ACC112 (cell line): ENCODE measurements at regions not wholly inside any gene's neighbourhood (a gene's known extent, or its start where the extent isn't known, plus 50 kb on each side); places are given as distances from the start of the nearest gene placed in this dataset.
A peak's percentile ranks its signal among the peaks of the same experiment; 100 is the strongest.

Source experiments
- H2AFZ ChIP-seq: fragments of 200-600 bp; sonication (generic); one replicate; pipeline ENCODE4 v1.6.0; 2017; ENCODE audit warnings: antibody characterized with exemption, low read length; ENCODE audit not compliant: unreplicated experiment
- H3K27ac ChIP-seq: fragments of 200-600 bp; sonication (generic); 2 replicates; pipeline ENCODE4 v1.5.1; 2014; ENCODE audit warnings: low read depth, mild to moderate bottlenecking, antibody characterized with exemption, low read length, moderate library complexity
- H3K27me3 ChIP-seq: fragments of 200-600 bp; sonication (generic); 2 replicates; pipeline ENCODE4 v1.6.1; 2014; ENCODE audit warnings: mild to moderate bottlenecking, antibody characterized with exemption, low read length, moderate library complexity, mixed read lengths; ENCODE audit not compliant: insufficient read depth
- H3K36me3 ChIP-seq: fragments of 200-600 bp; sonication (generic); 2 replicates; pipeline ENCODE4 v1.6.1; 2016; ENCODE audit warnings: mild to moderate bottlenecking, antibody characterized with exemption, low read length, moderate library complexity, mixed read lengths; ENCODE audit not compliant: insufficient read depth
- H3K4me1 ChIP-seq: fragments of 200-600 bp; sonication (generic); one replicate; pipeline ENCODE4 v1.6.1; 2016; ENCODE audit warnings: low read length, mixed read lengths; ENCODE audit not compliant: insufficient read depth, unreplicated experiment, control insufficient read depth
- H3K4me3 ChIP-seq: fragments of 200-600 bp; sonication (generic); 2 replicates; pipeline ENCODE4 v1.5.1; 2014; ENCODE audit warnings: mild to moderate bottlenecking, low read depth, low read length
- H3K79me2 ChIP-seq: fragments of 200-600 bp; sonication (generic); one replicate; pipeline ENCODE4 v1.6.0; 2016; ENCODE audit warnings: low read length; ENCODE audit not compliant: control insufficient read depth, unreplicated experiment, insufficient read depth

DNA sequence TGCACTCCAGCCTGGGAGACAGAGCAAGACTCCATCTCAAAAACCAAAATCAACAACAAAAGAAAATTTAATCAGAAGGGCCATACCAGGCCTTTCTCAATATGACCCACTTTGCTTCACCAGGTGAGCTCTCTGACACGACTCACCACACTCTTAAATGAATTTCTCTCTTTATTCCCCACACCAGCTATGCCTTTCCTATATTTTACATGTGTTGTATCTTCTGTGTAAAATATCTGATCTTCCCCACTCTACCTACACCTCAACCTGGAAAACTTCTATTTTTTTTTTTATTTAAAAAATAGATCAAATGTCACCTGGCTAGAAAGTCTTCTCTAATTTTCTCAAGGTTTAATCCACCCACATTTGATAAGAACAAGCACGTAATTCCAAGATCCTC is 77.6 kb upstream of the SLC39A8 start:
- Histone ChIP-seq H3K27ac (no peak overlapping the region), H3K4me3 (no peak overlapping the region), H3K27me3 (no peaks in the 10 kb centered on the region), H3K79me2 (no peaks in the 10 kb centered on the region), H2AFZ (no peak overlapping the region), H3K36me3 (no peaks in the 10 kb centered on the region), H3K4me1 (no peaks in the 10 kb centered on the region)

DNA sequence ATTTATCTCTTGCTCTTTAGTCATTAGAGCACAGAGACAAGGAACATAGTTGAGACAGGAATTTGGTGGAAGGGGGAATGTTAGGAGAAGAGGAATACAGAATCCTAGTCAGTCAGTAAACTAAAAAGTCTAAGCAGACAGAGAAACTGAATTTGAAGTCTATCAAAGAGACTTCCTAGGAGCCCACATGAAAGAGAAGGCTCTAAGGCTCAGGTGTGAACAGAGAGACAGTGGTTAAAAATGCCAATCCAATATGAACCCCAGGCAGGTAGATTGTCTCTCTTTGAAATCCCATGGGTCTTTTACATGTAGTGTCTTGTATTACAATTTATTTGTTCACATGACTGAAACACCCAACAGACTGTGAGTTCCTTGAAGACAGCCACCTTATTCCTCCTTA is 77.8 kb upstream of the NFKB1 start:
- no peak overlapping the region for H3K4me3 ChIP-seq
- H2AFZ ChIP-seq, result no peak overlapping the region
- H3K79me2 ChIP-seq, result no peaks in the 10 kb centered on the region
- no peak overlapping the region for H3K27ac ChIP-seq
- no peaks in the 10 kb centered on the region for H3K4me1 ChIP-seq
- no peaks in the 10 kb centered on the region for H3K36me3 ChIP-seq
- no peaks in the 10 kb centered on the region for H3K27me3 ChIP-seq

DNA sequence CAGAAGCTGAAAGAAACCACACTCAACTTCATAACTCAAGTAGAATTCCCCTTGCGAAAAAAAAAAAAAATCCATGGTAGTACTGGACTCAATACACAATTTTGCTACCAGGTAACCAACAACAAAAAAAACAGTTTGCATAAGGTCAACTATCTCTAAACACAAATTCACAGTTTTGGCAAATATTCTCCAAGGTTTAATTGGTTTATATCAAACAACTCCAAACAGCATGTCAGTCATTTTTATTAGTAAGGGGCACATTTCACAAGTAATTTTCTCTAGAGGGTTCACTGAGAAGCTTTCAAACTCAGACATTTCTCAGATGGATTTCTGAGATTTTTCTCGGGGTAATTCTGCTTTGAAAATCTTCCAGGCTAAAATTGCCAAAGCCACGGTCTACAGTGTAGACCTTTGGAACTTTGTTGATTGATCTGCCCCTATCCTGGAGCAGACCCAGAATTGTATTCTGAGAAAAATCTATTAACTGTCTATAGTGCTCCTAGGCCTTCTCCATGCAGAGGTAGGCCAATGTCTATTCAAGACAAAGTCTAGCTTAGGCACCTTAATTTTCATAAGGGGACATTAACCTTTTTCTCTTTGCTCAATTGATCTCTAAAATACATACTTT is 73.7 kb upstream of the NFKB1 start:
- Histone ChIP-seq H3K4me3 (no peak overlapping the region), H3K79me2 (peaks cover 3% of the 10 kb centered on the region), H3K4me1 (peaks cover 7% of the 10 kb centered on the region), H3K27me3 (no peaks in the 10 kb centered on the region), H3K27ac (no peak overlapping the region), H3K36me3 (no peaks in the 10 kb centered on the region), H2AFZ (no peak overlapping the region)

DNA sequence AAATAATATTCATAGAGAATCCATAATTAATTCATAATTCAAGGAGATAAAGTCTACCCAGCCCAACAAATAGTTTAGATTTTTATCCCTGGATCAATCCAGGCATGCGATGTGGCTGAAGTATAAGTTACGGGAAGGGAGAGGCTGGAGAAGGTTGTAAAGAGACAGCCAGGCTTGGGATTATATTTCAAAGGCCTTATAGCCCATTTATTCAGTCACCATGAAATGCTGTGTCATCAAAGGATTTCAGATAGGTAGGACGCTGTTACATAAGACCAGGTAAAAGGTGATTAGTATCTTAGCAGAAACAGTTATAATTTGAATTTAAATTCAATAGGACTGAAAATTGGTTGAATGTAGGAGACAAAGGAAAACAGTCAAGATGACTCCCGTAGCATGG is 73.0 kb upstream of the NFKB1 start:
- Histone ChIP-seq H3K27me3 (no peaks in the 10 kb centered on the region), H3K36me3 (no peaks in the 10 kb centered on the region), H3K27ac (no peak overlapping the region), H3K4me3 (no peak overlapping the region), H3K79me2 (peaks cover 3% of the 10 kb centered on the region), H2AFZ (no peak overlapping the region), H3K4me1 (peaks cover 7% of the 10 kb centered on the region)

DNA sequence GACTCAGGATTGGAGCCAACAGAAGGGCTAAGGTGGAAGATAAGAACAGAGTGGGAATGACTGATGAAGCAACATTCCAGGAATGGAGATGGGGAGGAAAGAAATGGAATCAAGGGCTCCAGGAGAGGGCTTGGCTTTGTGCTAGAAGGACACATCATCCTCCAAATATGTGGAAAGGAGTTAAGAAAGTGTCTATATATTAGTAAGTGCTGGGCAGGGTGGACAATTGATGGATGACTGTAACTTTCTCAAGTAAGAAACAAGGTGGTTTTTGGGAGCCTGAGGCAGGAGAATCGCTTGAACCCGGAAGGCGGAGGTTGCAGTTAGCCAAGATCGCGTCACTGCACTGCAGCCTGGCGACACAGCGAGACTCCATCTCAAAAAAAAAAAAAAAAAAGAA is 71.6 kb upstream of the NFKB1 start:
- peaks cover 7% of the 10 kb centered on the region for H3K4me1 ChIP-seq
- peak overlapping the region; percentile 52 for H2AFZ ChIP-seq
- peaks cover 3% of the 10 kb centered on the region for H3K79me2 ChIP-seq
- H3K27me3 ChIP-seq, result no peaks in the 10 kb centered on the region
- H3K4me3 ChIP-seq, result peak overlapping the region; percentile 95
- no peaks in the 10 kb centered on the region for H3K36me3 ChIP-seq
- H3K27ac ChIP-seq, result peak overlapping the region; percentile 82

DNA sequence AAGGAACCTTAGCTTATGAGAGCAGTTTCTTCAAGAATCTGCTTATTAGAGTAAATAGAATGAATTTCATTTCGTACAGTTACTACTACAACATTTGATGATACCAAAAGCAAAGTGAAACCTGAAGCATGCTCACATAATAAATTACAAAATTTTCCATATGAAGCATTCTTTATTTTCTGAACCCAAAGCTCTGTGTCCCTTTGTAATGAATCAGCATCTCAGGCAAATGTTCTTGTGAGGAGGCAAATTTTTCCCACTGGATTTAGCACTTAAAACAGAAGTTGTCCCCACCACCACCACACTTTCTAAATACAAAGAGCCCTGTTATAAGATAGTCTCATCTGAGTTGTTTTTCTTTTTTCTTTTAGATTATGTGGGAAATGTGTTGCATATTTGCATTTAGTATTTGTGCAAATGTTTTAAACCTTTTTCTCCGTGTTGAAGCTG is 70.7 kb upstream of the NFKB1 start:
- H3K4me1 ChIP-seq, result peaks cover 7% of the 10 kb centered on the region
- peaks cover 3% of the 10 kb centered on the region for H3K79me2 ChIP-seq
- peak overlapping the region; percentile 82 for H3K27ac ChIP-seq
- no peaks in the 10 kb centered on the region for H3K36me3 ChIP-seq
- no peaks in the 10 kb centered on the region for H3K27me3 ChIP-seq
- H2AFZ ChIP-seq, result peak overlapping the region; percentile 92
- H3K4me3 ChIP-seq, result peak overlapping the region; percentile 95

DNA sequence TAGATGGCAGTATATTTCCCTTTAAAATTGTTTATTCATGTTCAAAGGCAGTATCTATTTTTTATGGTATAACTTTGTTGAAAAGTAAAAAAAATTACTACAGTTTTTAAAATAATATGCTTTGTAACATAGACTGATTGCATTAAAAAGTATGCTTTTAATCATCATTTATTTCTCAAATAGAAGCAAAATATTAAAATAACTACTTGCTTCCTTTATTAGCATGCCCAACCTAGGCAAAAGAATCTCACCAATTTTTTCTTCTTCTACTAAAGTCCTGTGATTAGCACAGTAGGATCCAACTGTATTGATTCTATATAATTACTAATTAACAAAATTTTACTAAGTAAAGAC is 69.6 kb upstream of the NFKB1 start:
- Histone ChIP-seq H3K27me3 (no peaks in the 10 kb centered on the region), H2AFZ (no peak overlapping the region), H3K4me1 (peaks cover 7% of the 10 kb centered on the region), H3K36me3 (no peaks in the 10 kb centered on the region), H3K4me3 (peak overlapping the region; percentile 95), H3K27ac (peak overlapping the region; percentile 82), H3K79me2 (peaks cover 3% of the 10 kb centered on the region)

DNA sequence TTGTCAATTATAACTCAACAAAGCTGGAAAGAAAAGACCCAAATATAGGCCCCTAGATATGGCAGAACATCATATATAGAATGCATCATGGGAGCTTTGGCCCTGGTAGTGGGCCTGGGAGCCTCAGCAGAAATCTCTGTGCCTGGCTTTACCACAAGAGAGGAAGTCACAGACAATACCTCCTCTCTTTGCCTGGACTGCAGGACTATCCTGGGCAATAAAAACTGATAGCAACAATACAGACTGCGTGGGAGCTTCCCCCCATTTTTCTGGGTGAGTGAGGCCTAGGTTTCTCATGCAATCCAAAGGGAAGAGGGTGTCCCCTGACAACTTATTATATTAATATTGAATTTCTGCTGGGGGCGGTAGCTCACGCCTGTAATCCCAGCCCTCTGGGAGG is 64.0 kb upstream of the NFKB1 start:
- Histone ChIP-seq H2AFZ (no peak overlapping the region), H3K27me3 (no peaks in the 10 kb centered on the region), H3K27ac (no peak overlapping the region)

DNA sequence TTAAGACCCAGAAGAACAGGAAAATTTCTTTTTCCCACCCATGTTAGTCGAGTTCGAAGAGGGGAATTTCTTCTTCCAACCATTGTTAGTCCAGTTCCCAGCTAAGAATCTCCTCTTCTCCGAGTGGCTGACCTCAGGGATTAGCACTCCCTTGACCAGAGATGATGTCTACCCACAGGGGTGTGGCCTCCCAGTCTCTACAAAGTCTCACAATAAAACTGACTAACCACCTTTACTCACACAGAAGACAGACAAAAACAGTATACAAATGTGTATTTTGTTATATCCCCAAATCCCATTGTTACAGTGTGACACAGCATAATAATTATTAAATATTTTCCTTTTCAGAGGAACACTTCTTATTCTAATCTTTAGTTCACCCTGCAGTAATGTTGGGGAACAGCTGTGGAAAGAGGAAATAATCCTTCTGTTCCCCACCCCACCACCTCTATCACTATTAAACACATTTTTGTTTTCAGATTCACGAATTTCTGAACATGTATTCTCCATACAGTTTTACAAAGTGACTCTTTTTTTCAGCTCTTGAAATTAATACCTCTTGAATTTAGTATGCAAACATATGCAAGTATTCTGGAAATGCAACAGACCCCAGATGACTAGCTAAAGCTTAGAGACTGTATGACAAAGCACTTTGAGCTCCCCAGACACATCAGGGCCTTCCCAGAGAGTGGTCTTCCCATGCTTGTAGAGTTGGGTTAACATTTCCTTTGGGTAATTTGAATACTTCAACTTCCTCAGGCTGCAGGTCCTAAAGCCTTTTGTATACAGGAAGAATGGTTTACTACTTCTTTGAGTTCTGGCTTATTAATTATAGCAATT is 62.5 kb upstream of the NFKB1 start:
- Histone ChIP-seq H3K27me3 (no peaks in the 10 kb centered on the region), H3K27ac (peak overlapping the region; percentile 89), H3K4me1 (peaks cover 21% of the 10 kb centered on the region), H2AFZ (peak overlapping the region; percentile 69), H3K36me3 (no peaks in the 10 kb centered on the region), H3K79me2 (no peaks in the 10 kb centered on the region), H3K4me3 (no peak overlapping the region; the same call in 1 of the 2 replicates)

More for the DNA sequence above, 64.0 kb upstream of the NFKB1 start:
- Histone ChIP-seq H3K79me2 (no peaks in the 10 kb centered on the region), H3K4me3 (no peak overlapping the region), H3K36me3 (no peaks in the 10 kb centered on the region), H3K4me1 (peaks cover 21% of the 10 kb centered on the region)

DNA sequence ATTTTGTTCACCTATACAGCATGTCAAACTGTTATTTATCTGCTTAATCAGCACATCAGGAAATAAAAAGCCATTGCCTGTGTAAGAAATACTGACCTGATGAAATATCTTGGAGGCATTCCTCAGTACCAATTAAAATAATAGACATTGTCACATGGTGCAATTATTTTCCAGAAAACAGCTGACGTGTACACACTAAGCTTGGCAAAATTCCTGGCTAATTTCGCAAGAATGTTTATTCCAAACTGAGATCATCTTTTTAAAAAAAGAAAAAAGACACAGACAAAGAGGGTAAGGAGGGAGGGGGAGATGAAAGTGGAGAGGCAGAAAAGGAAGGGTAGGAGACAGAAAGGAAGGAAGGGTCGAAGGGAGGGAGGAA is 61.9 kb upstream of the NFKB1 start:
- no peaks in the 10 kb centered on the region for H3K79me2 ChIP-seq
- no peaks in the 10 kb centered on the region for H3K36me3 ChIP-seq
- H3K4me1 ChIP-seq, result peaks cover 21% of the 10 kb centered on the region
- peak overlapping the region; percentile 39 for H3K4me3 ChIP-seq
- H3K27me3 ChIP-seq, result no peaks in the 10 kb centered on the region
- H2AFZ ChIP-seq, result peak overlapping the region; percentile 61
- H3K27ac ChIP-seq, result peak overlapping the region; percentile 89

DNA sequence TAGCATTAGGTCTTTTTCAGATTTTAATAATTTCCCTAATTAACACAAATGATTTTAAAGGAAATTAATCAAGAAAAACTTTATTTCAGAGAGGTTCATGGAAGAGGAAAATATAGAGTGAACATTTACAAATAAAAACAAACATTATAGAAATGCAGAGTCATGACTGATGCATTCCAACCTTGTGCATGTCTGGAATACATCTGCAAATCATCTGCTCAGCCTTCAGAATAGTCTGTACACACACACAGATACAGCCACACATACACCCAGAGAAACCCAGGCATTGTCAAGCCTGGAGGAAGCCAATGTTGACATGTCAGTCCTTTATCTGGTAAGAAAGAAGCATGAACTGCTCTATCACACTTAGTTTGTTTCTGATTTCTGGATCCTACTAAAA is 61.3 kb upstream of the NFKB1 start:
- Histone ChIP-seq H3K27ac (peak overlapping the region; percentile 89), H2AFZ (peak overlapping the region; percentile 61), H3K4me1 (peaks cover 21% of the 10 kb centered on the region), H3K36me3 (no peaks in the 10 kb centered on the region), H3K27me3 (no peaks in the 10 kb centered on the region), H3K4me3 (peak overlapping the region; percentile 39), H3K79me2 (no peaks in the 10 kb centered on the region)
